NCI-H2196 treated with DMSO at 0.1 percent for 48 hours (cell line): ENCODE measurements at regions not wholly inside any gene's neighbourhood (a gene's known extent, or its start where the extent isn't known, plus 50 kb on each side); places are given as distances from the start of the nearest gene placed in this dataset.

Experiments
- DNase-seq: peaks from one replicate; lab custom pipeline; 2025; ENCODE audit not compliant: unreplicated experiment; lab: John Stamatoyannopoulos, UW

DNA sequence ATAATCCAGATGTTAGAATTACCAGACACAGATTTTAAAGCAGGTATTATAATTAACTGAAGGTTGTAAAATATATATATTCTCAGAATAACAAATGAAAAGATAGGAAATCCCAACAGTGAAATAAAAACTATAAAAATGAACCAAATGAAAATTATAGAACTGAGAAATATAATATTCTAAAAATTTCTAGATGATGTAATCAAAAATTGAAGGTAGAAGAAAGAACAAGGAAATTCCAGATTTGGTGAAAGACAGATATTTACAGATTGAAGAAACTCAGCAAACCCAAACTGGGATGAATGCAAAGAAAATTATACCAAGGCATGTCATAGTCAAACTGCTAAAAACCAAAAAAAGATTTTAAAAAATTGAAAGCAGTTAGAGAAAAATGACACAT is 729.4 kb downstream of the MATN1 start:
- DNase-seq: no peak

- DNase-seq: no peak
Measured at GRCh38 chr1:29991815-29992214, 731.6 kb downstream of the MATN1 start.

DNA sequence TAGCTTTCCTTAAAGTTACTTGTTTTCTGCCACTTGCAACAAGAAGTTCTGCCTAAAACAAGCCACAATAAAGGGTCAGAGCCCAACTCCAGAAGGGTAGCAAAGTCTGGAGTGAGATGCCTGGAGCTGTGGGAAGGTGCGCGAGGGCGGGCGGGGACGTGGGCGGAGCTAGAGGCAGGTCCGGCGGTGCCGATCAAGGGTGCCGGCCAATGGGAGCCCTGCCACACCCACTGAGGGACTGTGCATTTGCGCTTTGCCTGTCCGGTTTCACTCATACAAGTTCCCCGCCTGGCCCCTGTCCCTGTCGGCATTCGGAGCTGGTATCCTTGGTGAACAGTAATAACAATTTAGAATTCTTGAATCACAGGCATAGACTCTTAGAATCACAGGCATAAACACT is 732.4 kb downstream of the MATN1 start:
- DNase-seq: no peak

DNA sequence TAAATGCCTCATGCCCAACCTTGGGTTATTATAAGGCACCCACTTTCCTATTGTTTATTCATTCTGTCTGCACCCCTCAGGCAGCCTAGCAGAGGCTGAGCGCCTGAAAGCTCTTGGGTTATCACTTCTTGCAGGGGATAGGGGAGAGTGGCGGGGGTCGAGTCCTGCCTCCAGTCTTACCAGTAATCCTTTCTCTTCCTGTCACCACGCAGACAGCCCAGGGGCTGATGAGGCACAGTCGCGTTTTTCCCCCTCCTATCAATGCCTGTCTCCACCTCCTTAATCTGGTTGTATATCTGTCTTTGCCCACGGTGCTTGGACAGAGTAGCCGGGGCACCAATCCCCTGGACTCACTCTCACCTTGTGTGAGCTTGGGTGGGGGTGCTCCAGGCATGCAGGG is 733.1 kb downstream of the MATN1 start:
- no peak for DNase-seq

DNA sequence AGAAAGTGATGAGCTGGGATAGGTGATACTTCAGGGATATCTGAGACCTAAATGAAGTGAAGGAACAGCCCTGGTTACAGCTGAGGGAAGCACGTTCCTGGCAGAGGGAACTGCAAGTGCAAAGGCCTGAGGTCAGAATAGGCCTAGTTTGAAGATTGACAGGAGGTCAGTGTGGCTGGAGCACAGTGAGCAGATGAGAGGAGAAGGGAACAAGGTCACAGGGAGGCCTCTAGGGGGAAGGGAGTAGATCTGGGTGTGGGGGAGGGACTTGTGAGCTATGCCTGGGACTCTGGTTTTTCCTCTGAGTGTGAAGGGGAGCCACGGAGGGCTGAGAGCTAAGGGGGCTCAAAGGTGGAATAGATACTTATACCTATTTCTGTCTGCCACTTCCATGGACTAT is 736.4 kb downstream of the MATN1 start:
- DNase-seq: no peak

DNA sequence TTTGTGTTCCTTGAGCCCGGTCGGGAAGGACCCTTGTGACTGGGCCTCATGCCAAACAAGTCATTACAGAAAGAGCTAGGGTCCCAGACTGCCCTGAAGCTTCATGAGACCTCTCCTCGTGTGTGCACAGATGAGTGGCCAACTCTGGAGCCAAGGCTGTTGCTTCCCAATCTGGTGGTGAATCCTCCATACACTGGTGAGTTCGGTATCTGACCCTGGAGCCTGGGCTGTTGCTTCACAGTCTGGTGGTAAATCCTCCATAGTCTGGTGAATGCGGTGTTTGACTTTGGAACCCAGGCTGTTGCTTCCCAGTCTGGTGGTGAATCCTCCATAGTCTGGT is 737.8 kb downstream of the MATN1 start:
- no peak for DNase-seq

DNA sequence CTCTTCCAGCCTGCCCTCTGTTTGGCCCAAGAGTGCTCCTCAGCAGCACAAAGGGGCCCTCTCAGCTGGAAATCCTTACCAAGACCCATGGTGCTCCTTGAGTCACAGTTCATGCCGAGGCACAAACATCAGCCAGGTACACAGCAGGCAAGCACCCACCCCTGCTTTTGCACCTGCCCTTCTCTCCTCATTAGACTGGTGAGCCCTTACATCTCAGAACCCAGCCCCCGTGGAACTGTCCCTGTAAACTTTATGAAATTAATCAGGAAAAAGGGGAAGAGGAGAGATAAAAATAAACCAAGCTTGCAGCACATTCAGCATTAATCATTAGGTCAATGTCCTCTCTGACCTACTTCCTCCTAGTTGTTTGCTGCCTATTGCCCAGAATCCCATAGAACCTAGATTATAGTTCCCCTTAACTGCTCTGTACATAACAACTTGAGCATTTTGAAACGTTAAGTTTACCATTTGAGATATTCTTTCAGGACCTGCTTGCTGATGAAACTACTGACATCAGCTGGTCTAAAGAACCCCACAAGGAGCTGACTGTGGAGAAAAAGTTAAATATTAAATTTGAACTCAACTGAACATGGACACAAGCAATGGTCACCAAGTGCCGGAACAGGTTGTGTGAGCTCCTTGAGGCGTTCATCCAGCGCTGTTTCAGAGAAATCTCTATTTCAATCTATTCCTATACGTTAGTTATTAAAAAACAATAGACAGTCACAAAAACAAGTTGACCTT is 738.4 kb downstream of the MATN1 start:
- no peak for DNase-seq

GRCh38 chr1:29984166-29984861 is 739.1 kb downstream of the MATN1 start:
- DNase-seq: no peak

- DNase-seq: no peak
Measured at GRCh38 chr1:29983321-29983720, 740.1 kb downstream of the MATN1 start.

- no peak for DNase-seq
Measured at GRCh38 chr1:29981586-29982239, 741.7 kb downstream of the MATN1 start.

- DNase-seq: no peak
Measured at GRCh38 chr1:29977550-29977949, 741.2 kb downstream of the PTPRU start.

GRCh38 chr1:29975036-29975694 is 738.8 kb downstream of the PTPRU start:
- no peak for DNase-seq

DNA sequence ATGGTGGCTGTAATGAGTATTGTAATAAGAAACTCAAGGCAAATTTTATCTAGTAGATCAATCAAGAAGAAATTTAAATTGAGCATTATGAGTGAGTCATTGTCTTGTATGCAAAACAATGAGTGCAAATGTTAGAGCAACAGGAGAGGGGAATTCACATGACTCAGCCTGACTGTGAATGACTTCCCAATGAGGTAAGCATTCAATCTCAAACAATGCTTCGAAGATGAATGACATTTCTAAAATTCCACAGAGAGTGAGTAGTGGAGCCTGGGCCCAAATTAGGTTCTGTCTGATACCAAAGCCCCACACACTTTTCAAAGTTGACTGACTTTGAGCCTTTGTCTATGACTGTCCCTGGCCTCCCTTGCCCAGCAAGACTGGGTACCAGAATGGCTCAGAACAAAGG is 738.0 kb downstream of the PTPRU start:
- DNase-seq: peak; percentile 20

DNA sequence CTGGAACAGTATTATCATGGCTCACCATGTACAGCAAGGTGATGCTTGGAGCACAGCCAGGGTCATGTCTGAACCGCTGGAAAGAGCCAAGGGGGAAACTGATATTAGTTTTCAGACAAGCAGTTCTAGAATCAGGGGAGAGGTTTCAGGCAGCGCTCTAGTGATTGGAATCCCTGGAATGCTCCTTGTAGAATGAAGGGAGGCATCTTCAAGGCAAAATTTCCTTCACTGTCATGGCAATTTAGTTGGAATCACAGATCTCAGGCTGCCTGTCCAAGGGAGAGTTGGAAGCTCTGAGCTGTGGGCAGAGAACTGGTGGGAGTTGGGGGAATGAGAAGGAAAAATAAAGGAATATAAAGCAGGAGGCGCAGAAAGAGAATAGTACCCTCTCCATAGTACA is 737.1 kb downstream of the PTPRU start:
- no peak for DNase-seq

GRCh38 chr1:29972421-29973053 is 736.2 kb downstream of the PTPRU start:
- no peak for DNase-seq

DNA sequence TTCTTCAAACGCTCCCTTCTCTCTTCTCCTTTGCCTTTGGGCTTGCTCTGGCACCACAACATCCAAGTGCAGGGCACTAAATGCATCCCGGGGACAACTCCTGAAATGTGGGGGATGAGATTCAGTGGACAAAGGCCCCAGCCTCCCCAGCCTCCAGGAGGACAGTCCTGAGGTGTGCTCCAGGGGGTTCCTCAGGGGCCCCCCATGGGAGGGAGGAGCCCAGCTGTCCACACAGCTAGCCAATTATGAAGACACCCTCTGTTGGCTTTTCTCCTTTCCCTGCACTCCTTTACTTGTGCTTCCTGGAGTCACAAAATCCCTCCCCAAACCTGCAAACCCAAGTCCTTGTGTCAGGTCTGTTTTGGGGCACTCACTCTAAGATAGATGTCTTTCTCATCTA is 735.4 kb downstream of the PTPRU start:
- DNase-seq: no peak

DNA sequence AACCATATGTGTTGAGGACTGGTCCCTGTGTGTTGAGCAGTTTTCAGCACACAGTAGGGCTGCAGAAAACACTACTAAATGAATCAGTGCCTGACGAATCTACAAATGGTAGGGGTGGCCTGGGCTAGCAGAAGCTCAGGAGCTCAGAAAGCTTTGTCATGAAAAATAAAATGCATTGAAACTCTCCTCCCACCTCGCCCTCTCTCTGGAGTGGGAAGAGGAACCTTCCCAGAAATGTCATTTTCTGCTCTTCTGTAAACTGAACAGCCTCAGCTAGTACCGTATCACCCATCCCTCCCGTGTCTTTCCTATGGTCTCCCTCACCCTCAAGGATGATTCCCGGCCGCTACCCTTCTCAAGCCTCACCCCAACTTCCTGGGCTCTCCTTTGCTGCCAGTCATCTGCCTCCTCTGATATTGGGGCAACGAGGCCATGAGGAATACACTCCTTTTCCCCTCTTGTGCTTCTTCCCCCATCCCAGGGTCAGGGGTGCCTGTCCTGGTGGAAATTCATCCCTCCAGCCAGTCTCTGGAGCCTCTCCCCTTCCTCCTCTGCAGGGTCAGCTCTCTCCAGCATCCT is 734.5 kb downstream of the PTPRU start:
- DNase-seq: no peak

DNA sequence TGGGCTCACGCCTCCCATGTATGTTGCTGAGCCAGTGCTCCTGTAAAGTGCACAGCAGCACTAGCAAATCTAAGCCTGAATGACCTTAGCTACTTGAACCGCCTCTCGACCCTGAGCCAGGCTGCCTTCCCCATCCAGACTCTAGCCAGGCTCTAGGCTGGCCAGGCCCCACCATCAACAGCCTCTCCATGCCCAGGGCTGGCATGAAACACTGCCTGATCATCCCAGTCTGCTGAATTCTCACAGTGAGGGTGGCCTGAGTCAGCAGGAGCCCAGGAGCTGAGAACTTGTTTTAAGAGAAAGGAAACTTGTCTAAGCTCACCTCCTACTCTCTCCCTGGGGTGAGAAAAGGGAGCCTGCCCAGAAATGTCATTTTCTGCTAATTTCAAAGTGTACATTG is 733.3 kb downstream of the PTPRU start:
- DNase-seq: no peak

DNA sequence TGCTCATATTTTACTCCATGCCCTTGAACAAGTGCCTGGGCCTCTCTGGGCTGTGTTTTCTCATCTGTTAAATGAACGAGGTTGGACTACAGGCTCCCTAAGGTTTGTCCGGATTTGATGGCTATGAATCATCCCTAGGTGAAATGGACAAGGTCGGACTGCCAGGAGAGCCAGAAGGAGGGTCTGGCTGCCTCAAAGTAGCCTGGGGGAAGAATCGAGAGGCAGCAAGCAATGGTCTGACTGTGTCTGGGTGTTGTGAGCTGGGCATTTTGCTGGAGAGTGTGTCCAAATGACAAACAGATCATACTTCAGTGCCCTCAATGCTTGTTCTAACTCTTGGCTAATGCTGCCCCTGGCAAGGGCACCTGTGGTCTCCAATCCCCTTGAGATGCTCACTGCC is 730.9 kb downstream of the PTPRU start:
- no peak for DNase-seq

DNA sequence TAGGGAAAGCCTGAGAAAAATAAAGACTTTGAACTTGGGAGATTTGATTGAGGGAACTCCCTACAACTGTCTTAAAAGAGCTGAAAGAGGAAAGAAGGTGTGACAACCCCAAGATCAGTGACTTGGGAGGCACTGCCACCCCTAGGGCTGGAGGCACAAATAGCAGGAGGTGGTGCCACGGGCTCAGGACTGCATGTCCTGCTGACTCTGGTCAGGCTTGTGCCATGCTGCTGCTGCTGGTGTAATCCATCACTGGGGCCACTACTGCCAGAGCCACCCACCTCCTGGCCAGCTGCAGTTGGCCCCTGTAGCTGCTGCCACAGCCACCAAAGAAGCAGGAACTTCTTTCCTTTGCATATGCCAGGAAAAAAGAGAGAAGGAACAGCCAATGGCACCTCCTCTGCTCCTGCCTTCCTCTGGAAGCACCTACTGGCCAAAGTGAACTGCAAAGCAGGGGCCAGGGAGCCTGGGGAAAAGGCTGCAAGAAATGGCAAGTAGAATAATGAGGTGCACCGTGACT is 730.3 kb downstream of the PTPRU start:
- no peak for DNase-seq
